Left ventricle myocardium superior (tissue), 1 donor: ENCODE measurements at regions not wholly inside any gene's neighbourhood (a gene's known extent, or its start where the extent isn't known, plus 50 kb on each side); places are given as distances from the start of the nearest gene placed in this dataset.

Source experiments
- ATAC-seq: fragments of 200-7000 bp; cut with Tn5 transposase; one replicate; pipeline ENCODE4 v1.9.1; 2020; ENCODE audit warnings: mild to moderate bottlenecking, moderate library complexity
- DNase-seq: peaks from one replicate; pipeline ENCODE4 v3.0.0-alpha.2; 2020
- intact Hi-C: fragments of 100-400 bp; cut with micrococcal nuclease; formaldehyde crosslinking; loops from one replicate; pipeline ENCODE4 v1.11.0; 2022
- donor health status: DM: no; HTN: yes; CAD: no; lungs with severe emphysema.

- DNase-seq (no peak), ATAC-seq (no peak)
- intact Hi-C loops = no loop called here
Observed at GRCh38 chr2:22600999-22601398, 784.0 kb upstream of the KLHL29 start.

- intact Hi-C loops = no loop called here
- DNase-seq = no peak
- no peak for ATAC-seq
Observed at GRCh38 chr2:22604136-22604535, 780.8 kb upstream of the KLHL29 start.

- no peak for ATAC-seq
- intact Hi-C loops = no loop called here
- DNase-seq = no peak
Observed at GRCh38 chr2:22616031-22616430, 768.9 kb upstream of the KLHL29 start.

GRCh38 chr2:22623620-22624019 lies 761.4 kb upstream of the KLHL29 start:
- DNase-seq (no peak), ATAC-seq (no peak)
- intact Hi-C loops = no loop called here

- intact Hi-C loops = no loop called here
- no peak for DNase-seq
- no peak for ATAC-seq
Observed at GRCh38 chr2:22626621-22627020, 758.4 kb upstream of the KLHL29 start.

GRCh38 chr2:22628221-22628620 lies 756.8 kb upstream of the KLHL29 start:
- intact Hi-C loops = no loop called here
- DNase-seq = no peak
- no peak for ATAC-seq

GRCh38 chr2:22628906-22629305 lies 756.1 kb upstream of the KLHL29 start:
- intact Hi-C loops = no loop called here
- DNase-seq (no peak), ATAC-seq (no peak)

GRCh38 chr2:22634167-22634566 lies 750.8 kb upstream of the KLHL29 start:
- intact Hi-C loops = no loop called here
- no peak for ATAC-seq
- DNase-seq = no peak

GRCh38 chr2:22656426-22656825 lies 728.6 kb upstream of the KLHL29 start:
- intact Hi-C loops = no loop called here
- ATAC-seq (no peak), DNase-seq (no peak)

GRCh38 chr2:22673529-22673928 lies 711.5 kb upstream of the KLHL29 start:
- intact Hi-C loops = no loop called here
- ATAC-seq (no peak), DNase-seq (no peak)

- ATAC-seq (no peak), DNase-seq (no peak)
- intact Hi-C loops = no loop called here
Observed at GRCh38 chr2:22683914-22684313, 701.1 kb upstream of the KLHL29 start.

GRCh38 chr2:22690096-22690495 lies 694.9 kb upstream of the KLHL29 start:
- intact Hi-C loops = no loop called here
- DNase-seq (no peak), ATAC-seq (no peak)

GRCh38 chr2:22691666-22692065 lies 693.3 kb upstream of the KLHL29 start:
- no peak for DNase-seq
- ATAC-seq = no peak
- intact Hi-C loops = no loop called here

- ATAC-seq = no peak
- intact Hi-C loops = no loop called here
Observed at GRCh38 chr2:22692746-22693145, 692.2 kb upstream of the KLHL29 start.

GRCh38 chr2:22694300-22694699 lies 690.7 kb upstream of the KLHL29 start:
- DNase-seq (no peak), ATAC-seq (no peak)
- intact Hi-C loops = no loop called here

More at GRCh38 chr2:22692746-22693145, 692.2 kb upstream of the KLHL29 start:
- no peak for DNase-seq

- DNase-seq (no peak), ATAC-seq (no peak)
- intact Hi-C loops = no loop called here
Observed at GRCh38 chr2:22694856-22695255, 690.1 kb upstream of the KLHL29 start.

GRCh38 chr2:22697054-22697788 lies 687.8 kb upstream of the KLHL29 start:
- DNase-seq = no peak
- intact Hi-C loops = no loop called here
- ATAC-seq = no peak

GRCh38 chr2:22701561-22702160 lies 683.3 kb upstream of the KLHL29 start:
- ATAC-seq = no peak
- intact Hi-C loops = no loop called here
- no peak for DNase-seq

- no peak for DNase-seq
- no peak for ATAC-seq
- intact Hi-C loops = no loop called here
Observed at GRCh38 chr2:22703286-22703920, 681.6 kb upstream of the KLHL29 start.

GRCh38 chr2:22719396-22719795 lies 665.6 kb upstream of the KLHL29 start:
- intact Hi-C loops = no loop called here
- no peak for DNase-seq
- no peak for ATAC-seq

- DNase-seq (no peak), ATAC-seq (no peak)
- intact Hi-C loops = no loop called here
Observed at GRCh38 chr2:22729466-22729865, 655.5 kb upstream of the KLHL29 start.
